ENCODE measurements at regions not wholly inside any gene's neighbourhood (a gene's known extent, or its start where the extent isn't known, plus 50 kb on each side); places are given as distances from the start of the nearest gene placed in this dataset.
"Not testable (repeated sequence)": the region's sequence is repeated elsewhere in the genome, so short reads cannot be mapped to it uniquely, and the experiment has no call there.

- no peak for DNase-seq
Measured at GRCh38 chr12:33323823-33324222, 115.8 kb downstream of the SYT10 start.

- DNase-seq: no peak
Measured at GRCh38 chr12:33322519-33322918, 117.1 kb downstream of the SYT10 start.

- DNase-seq: no peak
Measured at GRCh38 chr12:33317746-33318145, 121.9 kb downstream of the SYT10 start.

GRCh38 chr12:33314223-33314622, 125.4 kb downstream of the SYT10 start:
- DNase-seq: no peak

- DNase-seq: no peak
Measured at GRCh38 chr12:33313476-33313875, 126.1 kb downstream of the SYT10 start.

GRCh38 chr12:33310471-33310870, 129.1 kb downstream of the SYT10 start:
- DNase-seq: no peak

- no peak for DNase-seq
Measured at GRCh38 chr12:33304176-33304575, 135.4 kb downstream of the SYT10 start.

- no peak for DNase-seq
Measured at GRCh38 chr12:33296529-33296928, 143.1 kb downstream of the SYT10 start.

- DNase-seq: no peak
Measured at GRCh38 chr12:33290703-33291102, 148.9 kb downstream of the SYT10 start.

- DNase-seq: no peak
Measured at GRCh38 chr12:33283054-33283453, 156.6 kb downstream of the SYT10 start.

- no peak for DNase-seq
Measured at GRCh38 chr12:33277376-33277775, 162.2 kb downstream of the SYT10 start.

- DNase-seq: no peak
Measured at GRCh38 chr12:33267641-33268040, 172.0 kb downstream of the SYT10 start.

- no peak for DNase-seq
Measured at GRCh38 chr12:33265900-33266299, 173.7 kb downstream of the SYT10 start.

- no peak for DNase-seq
Measured at GRCh38 chr12:33265033-33265731, 174.4 kb downstream of the SYT10 start.

GRCh38 chr12:33253178-33253577, 186.4 kb downstream of the SYT10 start:
- DNase-seq: no peak

GRCh38 chr12:33251548-33251947, 188.1 kb downstream of the SYT10 start:
- DNase-seq: no peak

- no peak for DNase-seq
Measured at GRCh38 chr12:33248364-33248763, 191.3 kb downstream of the SYT10 start.

- DNase-seq: no peak
Measured at GRCh38 chr12:33247625-33248024, 192.0 kb downstream of the SYT10 start.

- no peak for DNase-seq
Measured at GRCh38 chr12:33245434-33245833, 194.2 kb downstream of the SYT10 start.

- no peak for DNase-seq
Measured at GRCh38 chr12:33226671-33227070, 212.9 kb downstream of the SYT10 start.

GRCh38 chr12:33223956-33224355, 215.7 kb downstream of the SYT10 start:
- no peak for DNase-seq

GRCh38 chr12:33222357-33222756, 217.3 kb downstream of the SYT10 start:
- DNase-seq: no peak

- DNase-seq: no peak
Measured at GRCh38 chr12:33205981-33206380, 233.6 kb downstream of the SYT10 start.

GRCh38 chr12:33194389-33194788, 245.2 kb downstream of the SYT10 start:
- not testable (repeated sequence) for DNase-seq

- no peak for DNase-seq
Measured at GRCh38 chr12:33192226-33192625, 247.4 kb downstream of the SYT10 start.

Measured in hippocampal formation (tissue), 2 donors.